Renal pelvis (tissue), 1 donor: ENCODE measurements at regions not wholly inside any gene's neighbourhood (a gene's known extent, or its start where the extent isn't known, plus 50 kb on each side); places are given as distances from the start of the nearest gene placed in this dataset.

Source experiments
- DNase-seq: peaks from one replicate; pipeline ENCODE4 v3.0.0-alpha.2; 2013

DNA sequence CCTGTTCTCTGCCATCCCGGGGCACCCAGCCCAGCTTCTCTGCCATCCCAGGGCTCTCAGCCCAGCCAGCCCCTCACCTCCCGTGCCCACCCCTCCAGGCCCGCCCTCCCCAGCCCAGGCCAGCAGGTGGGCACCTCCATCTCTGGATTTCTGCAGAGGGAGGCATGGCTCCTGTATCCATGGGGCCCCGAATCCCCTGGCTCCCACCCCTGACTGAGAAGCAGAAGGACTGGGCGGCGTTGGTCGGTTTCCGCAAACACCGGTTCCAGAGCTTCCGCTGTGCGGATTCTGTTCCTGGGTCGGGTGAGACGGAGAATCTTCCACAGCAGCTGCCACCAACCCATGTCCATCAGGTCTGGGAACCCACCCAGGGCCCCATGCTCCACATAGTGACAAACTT, 240.3 kb downstream of the BRD1 start:
- no peak for DNase-seq

DNA sequence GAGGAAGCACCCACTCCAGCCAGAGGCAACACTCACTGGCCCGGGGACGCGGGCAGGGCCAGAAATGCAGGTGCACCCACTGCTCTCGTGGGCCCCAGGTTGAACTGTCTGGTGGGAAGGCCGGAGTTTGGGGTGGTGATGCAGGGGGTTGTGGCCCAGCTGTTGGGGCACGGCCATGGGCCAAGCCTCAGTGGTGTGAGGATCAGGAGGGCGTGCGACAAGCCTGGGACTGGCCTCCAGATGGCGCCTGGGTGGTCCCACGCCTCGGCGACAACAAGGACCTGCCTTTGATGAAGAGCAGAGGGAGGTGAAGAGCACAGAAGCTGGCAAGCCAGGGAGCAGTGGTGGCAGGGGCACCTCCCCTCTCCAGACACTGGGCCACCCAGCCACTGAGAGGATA, 240.8 kb downstream of the BRD1 start:
- no peak for DNase-seq

DNA sequence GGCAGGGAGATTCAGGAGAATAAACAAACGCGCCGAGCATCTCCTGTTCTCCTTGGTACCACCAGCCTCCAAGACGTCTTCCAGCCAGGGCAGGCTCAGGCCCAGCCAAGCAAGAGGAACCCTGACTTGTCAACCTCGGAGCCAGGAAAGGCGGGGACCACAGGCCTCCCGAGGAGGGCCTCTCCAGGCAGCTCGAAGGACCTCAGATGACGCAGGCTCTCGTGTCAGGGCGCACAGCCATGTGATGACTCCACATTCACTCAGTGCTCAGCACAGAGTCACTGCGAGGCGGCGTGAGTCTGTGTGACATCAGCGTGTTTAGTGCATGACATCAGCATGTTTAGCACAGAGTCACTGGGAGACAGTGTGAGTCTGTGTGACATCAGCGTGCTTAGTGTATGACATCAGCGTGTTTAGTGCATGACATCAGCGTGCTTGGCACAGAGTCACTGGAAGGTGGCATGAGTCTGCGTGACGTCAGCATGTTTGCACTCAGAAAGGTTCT, 241.4 kb downstream of the BRD1 start:
- DNase-seq, result no peak

DNA sequence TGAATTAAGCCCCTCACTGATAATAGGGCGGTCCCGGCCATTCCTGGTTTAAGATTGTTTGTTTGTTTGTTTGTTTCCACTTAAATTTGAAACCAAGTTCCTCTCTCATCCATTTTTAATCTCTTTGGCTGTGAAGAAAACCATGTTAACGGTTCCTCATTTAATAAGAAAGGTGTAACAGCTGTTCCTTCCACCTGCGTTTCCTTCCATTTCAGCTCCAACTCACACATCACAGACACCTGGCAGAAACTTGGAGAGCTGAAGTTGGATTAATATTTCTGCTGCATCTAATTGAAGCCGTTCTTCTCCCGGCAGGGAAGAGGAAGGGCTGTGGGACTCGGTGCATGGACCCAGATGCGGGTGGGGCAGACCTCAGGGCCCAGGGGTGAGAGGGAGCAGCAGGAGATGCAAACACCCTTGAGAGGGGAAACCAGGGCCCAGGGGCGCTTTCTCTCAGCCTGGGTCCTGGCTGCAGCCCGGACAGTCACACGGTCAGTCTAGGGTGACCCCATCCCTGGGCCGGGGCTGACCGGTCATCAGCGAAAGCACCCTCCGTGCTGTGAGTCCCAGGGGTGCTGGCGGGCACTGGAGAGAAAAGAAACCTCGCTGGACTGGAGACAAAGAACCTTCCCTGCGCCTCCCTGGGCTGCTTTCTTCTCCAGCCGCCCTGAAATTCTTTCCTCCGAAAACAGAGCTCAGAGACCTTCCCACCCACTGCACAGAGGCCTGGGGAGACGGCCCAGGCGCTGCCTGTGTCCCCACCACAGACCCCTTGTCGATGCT, 242.0 kb downstream of the BRD1 start:
- no peak for DNase-seq

DNA sequence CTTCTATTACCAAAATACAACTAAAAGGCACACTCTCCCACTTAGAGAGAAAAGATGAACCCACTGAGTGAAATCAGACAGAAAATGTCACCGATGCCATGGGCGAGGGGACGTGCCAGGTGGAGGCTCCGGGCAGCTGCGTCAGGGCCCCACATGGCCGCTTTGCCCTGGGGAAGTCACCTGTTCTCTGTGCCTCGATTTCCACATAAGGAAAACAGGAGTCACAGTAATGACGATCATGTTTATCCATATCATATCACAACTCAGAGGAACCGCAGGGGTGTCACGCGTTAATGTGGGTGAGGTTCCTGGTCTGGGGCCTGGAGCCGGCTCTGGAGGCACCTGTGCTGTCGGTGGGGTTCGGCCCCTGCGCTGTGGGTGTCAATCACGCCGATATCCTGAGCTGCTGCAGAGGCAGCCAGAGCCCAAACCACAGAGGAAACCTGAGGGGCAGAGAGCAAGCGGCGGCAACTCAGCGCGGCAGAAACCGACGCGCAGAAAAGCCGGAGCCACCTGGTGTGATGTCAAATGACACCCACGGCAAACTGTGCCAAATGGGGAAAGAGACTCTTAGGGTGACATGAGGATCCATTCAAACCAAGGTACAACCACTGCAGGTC, 243.7 kb downstream of the BRD1 start:
- DNase-seq, result no peak

DNA sequence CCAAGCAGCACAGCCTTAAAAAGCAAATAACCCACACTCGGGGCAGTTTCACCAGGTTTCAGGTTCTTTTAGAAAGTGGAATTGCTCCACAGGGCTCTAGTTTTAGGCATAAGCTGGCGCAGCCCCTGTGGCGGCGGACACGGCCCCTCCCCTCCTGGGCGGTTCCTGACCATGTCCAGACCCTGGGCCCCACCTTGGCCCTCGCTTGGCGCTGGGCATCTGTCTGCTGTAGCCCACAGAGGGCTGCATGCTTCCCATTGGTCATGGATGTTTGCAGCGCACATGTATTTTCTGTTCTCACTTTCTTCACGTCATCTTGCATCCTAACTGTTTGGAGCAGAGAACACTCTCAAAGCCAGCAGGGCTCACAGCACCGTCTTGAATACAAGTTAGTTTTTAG, 244.3 kb downstream of the BRD1 start:
- DNase-seq, result no peak

DNA sequence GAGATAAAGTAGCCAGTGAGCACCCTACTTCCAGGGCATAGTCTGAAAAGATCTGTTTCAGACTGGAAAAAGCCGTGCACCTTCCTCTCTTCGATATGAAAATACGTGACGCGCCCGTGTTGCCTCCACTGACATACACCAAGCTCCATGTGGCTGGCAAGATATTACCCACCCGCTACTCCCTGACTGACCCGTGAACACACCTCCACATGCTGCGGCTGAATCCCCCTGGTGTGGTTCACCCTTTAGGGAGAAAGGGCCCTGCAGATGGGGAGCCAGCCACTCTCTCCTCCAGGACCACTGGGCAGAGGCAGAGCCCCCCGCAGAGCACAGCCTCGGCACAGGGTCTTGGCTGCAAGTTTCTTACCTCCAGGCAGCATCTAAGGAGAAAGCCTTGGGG, 245.0 kb downstream of the BRD1 start:
- no peak for DNase-seq

DNA sequence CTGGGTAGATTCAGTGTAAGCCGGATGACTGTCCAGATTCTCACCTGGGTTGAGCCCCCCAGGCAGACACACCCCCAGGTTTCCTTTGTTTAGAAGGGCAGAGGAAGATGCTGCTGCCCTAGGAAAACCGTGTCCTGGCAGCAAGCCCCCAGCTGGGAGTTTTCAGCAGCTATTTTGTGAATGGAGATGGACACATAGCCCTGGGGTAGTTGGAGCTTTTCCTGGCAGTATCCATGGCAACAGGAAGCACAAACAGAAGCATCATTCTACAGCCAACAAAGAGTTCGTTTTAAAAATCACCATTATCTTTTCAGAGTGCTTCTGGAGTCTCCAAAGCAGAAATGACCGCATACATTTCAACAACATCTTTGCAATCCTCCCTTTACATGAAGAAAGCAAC, 245.5 kb downstream of the BRD1 start:
- DNase-seq, result no peak

DNA sequence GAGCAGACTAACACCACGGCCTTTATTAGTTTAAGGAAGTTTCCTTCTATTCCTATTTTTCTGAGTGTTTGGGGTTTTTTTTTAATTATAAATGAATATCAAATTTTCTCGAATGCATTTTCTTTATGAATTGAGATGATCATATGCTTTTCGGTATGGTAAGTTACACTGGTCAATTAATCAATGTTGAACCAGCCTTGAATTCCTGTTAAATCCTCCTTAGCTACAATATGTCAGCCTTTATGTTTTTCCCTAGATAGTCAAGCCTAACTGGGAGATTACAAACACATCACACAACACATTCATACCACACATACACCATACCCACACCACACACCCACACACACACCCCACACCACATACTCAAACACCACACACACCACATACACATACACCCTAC, 247.6 kb downstream of the BRD1 start:
- no peak for DNase-seq

DNA sequence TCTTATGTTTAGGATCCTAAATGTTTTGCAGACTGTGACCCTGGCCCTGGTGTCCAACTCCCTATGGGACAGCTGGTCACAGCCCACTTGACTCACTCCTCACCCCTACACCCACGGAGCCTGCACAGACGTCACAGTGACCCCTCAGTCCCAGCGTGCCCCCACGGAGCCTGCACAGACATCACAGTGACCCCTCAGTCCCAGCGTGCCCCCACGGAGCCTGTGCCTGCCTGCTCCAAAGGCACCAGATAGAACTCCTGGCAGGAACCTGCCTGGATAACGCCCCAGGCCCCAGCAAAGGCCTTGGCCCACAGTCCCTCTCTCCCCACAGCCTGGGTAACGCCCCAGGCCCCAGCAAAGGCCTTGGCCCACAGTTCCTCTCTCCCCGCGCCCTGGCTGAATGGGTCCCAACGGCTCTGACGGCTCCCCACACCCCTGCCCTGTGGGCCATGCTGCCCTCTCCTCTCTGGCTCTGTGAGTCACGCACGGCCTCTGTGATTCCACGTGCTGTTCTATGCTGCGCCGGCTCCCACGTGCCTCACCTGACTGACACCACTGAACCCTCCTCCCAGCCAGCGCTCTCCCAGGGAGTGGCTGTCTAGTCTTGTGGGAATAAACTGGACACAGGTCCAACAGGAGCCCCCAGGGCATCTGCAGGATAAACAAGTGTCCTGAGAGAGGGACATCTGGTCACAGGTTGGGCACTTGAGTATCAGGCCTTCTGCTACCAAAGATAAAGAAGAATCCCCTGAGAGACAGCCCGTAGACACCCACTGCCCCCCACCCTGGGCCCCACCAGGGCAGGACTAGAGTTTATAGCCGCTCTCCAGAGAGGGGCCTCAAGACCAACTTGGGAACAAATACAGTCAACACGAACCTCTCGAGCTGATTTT, 250.3 kb downstream of the BRD1 start:
- DNase-seq, result no peak

DNA sequence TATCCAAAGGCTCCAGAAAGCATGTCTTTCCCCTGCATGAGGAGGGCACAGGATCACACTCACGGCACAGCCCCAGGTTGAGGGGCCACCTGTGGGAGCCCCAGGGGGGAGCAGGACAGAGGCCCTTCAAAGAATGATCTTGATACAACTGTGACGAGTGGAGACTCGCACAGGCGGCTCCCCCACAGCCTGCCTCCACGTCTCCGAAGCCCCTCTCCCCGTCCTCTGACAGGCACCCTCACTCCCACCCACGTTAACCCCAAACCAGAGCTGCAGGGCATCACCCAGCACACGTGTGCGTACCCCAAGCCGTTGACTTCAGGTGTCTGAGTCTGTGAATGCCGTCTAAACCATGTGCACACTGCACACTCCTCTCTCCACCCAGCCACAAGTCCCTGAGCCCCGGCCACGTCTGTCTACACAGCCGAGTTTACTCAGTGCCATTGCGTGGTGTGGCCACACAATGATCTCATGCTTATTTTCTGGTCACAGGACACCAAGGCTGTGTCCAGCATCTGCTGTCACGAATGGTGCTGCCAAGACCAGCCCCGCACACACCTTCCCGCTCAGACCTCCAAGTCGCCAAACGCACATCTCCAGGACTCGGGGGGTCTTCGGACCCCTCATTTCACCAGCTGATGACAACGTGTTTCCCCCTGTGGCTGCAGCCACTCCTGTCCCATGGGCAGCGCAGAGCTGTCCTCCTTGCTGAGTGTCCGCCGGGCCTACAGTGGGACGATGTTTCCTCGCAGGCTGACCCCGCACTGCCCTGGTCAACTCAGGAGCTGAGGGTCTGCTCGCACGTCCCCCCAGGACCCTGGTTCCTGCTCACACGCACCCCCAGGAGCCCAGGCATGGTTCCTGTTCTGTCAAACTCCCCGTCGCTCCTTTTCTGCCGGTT, 251.2 kb downstream of the BRD1 start:
- no peak for DNase-seq

DNA sequence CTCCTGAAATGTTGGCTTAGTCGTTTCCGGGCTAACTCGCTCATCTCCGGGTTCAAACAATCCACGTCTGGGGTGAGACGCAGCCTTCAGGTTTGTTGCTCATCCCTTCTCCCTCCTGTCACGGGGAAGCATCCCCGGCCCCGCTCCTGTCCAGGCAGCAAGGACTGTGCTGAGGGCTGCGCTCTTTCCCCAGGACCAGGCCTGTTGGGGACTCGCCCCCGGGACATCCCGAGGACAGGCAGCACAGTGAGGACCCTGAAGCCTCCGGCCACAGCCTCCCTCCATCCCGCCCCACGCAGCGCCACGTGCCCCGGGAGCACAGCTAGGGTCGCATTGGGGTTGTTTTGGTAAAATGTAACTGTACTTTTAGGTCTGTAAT, 252.0 kb downstream of the BRD1 start:
- no peak for DNase-seq

DNA sequence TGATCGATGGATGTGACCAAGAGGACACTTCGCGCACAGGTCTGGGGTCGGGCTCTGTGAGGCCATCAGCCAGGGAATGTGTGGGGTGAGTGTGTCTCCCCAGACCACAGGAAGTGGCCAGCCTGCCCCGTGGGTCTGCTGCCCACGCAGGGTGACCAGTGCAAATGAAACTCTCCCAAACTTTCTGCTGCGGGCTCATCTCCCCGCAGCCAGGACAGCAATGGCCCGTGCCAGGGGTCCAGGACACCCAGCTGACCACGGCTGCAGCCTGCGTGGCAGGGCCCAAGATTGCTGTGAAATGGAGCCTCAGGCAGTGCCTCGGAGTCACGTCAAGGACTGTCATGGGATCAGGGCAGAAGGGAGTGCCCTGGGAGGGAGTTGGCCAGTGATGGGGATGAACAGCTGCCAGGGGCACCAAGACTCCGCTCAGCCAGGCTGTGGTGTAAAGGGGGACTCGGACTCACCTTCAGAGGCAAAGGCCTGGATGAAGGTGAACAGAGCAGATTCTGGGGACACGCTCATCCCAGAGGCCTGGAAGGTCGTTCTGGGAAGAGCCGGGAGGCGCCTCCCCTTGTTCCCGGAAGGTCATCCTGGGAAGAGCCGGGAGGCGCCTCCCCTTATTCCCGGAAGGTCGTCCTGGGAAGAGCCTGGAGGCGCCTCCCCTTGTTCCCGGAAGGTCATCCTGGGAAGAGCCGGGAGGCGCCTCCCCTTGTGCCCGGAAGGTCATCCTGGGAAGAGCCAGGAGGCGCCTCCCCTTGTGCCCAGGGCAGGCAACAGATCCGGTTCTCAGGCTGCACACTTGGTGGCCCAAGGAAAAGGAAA, 252.6 kb downstream of the BRD1 start:
- DNase-seq, result no peak

DNA sequence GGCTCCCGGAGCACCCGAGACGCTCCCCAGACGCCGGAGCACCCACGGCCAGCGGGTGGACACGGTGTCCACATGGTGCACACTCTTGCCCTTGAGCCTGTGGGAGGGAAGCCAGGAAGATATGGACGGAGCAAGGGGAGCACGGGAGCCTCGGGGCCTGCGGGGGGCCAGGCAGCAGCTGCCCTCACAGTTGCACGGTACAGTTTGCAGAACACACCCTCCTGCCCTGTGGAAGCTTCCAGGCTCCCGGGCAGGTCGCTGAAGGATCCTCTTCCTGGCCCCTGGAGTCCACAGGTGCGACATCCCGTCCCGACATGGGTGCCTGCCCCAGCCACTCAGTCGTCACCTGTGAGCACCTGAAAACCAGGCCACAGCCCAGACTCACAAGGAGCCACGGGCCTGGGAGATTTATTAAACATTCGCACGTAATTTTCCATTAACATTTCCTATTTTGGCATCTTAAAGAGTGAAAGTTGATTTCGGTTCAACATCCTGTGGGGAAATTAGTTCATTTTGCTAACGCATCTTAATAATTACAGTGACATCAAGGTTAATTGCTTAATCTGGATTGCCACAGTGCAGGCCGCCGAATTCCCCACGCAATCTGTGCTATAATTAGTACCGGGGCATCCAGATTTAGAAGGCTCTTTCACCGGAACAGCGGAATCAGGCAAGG, 253.3 kb downstream of the BRD1 start:
- no peak for DNase-seq

DNA sequence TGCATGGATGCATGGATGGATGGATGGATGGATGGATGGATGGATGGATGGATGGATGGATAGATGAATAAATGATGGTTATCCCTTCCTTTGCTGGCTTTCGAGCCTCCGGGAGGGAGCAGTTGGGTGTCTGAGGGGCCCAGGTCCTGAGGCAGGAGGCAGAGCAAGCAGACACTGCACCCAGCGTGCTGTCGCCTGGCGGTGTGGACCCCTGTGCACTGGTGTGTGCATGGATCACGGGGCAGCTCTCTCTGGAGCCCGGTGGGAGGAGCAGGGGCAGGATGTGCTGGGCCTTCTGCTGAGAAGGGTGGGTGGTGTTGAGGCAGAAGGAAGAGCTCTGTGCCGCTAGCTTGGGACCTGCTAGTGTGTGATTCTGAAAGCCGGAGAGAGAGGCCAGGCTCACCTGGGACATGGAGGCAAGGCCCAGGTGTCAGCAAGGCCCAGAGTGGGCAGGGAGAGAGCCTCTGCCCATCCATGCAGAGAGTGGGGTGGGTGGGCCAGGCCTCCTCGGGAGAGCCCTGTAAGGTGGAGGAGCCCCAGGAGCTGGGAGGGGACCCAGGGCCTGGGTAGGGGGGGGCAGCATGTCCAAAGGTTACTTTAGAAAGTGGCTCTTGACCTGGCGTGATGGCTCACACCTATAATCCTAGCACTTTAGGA, 254.4 kb downstream of the BRD1 start:
- no peak for DNase-seq

DNA sequence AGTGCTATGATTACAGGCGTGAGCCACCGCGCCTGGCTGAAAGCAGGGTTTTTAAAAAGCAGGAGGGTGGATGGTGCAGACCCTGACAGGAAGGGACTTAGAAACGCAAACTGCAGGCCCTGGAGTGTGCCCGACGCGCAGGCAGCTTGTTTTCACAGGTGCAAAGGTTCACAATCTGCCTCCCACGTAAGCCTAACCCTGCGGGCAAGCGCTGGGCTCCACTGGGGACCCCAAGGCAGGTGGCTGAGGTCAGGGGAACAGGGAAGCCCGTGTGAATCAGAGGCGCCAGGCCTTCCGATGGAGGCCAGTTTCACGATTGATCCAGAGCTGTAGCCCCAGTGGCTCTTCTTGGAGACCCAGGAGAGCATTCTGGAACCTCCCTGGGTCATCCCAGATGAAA, 256.3 kb downstream of the BRD1 start:
- no peak for DNase-seq

DNA sequence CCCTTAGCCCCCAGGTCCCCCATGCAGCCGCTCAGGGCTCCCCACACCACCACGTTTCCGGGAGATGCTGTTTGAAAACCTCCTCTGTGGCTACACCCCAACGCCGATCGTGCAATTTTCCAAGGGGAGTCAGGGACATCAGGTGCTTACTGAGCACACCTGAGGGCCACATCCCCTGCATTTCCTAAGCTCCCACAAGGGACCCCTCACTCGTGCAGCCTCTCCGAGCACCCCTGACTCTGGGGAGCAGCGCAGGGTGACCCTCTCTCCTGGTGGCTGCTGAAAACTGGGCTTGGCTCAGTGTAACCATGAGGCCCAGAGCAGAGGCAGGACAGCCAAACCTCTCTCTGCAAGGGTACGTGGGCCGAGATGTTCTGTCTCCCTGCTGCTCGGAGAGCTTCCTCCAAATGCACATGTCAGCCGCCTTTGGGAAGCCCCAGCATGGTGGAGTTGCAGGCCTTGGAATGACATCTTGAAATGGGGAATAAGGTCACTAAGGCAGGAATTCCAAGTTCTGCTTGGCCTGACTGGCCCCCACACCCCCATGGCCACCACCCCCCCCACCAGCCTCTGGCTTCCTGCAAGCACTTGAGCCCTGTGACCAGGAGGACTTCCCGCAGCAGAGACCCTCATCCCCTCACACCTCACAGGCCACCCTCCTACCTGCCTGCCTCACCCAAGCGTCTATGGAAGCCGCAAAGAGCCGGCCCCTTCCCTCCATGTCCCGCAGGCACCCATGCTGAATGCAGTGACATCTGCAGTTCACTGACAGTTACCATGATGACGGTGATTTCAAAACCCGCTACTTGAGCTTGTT, 257.4 kb downstream of the BRD1 start:
- no peak for DNase-seq

DNA sequence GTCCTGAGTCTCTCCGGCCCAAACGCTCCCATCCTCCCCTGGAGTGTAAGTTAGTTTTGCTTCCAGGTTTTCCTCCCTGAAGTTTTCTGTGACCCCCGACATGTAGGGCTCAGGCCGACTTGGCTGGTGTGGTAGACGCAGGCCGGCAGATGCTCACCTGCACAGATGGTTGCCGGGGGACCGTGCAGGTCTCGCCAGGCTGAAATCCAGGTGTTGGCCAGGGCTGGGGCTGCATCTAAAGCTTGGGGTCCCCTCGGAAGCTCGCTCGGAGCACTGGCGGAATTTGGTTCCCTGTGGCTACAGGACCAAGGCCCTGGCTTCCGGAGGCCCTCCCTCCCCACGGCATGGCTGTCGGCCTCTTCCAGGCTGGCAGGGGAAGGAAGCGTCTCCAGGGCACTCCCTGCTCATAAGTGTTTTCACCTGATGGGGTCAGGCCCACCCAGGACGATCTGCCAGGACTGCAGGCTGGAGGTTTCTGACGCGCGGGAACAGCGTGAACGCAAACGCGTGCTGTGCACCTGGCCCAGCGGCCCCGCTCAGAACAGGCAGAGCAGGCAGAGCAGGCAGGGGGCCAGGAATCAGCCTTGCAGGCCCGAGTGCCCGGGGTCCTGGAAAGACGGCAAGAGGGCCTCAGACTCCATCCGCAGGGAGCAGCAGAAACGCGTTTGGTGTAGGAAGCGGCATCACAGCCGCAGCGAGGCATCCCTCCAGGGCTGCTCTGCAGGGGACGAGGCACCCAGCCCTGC, 258.2 kb downstream of the BRD1 start:
- no peak for DNase-seq
